CD4-positive, alpha-beta memory T cell (primary cell): ENCODE measurements at regions not wholly inside any gene's neighbourhood (a gene's known extent, or its start where the extent isn't known, plus 50 kb on each side); places are given as distances from the start of the nearest gene placed in this dataset.

Source experiments
- CTCF ChIA-PET: fragments of 350-600 bp; sonication (Branson Sonifier 250); formaldehyde crosslinking; loops from one replicate; lab custom pipeline; 2021; ENCODE audit warnings: inconsistent platforms; ENCODE audit not compliant: partially characterized antibody; lab: Charles Lee
- POLR2A ChIA-PET: fragments of 350-600 bp; sonication (Branson Sonifier 250); formaldehyde crosslinking; loops from one replicate; lab custom pipeline; 2021; ENCODE audit not compliant: partially characterized antibody; lab: Charles Lee
- DNase-seq, 5 donors: peaks; one replicate each; pipeline versions ENCODE4 v3.0.0 to v3.0.0-alpha.2; 2020 to 2022; ENCODE audit warnings: mixed read lengths in 1 of 5
- H3K27ac ChIP-seq: one replicate; pipeline ENCODE4 v1.7.0; 2013; ENCODE audit warnings: low read depth, low read length
- H3K27me3 ChIP-seq: 2 replicates; pipeline ENCODE4 v1.7.0; 2013; ENCODE audit warnings: mild to moderate bottlenecking, low read length, moderate library complexity; ENCODE audit not compliant: insufficient read depth
- H3K36me3 ChIP-seq: 2 replicates; pipeline ENCODE4 v1.7.0; 2013; ENCODE audit warnings: mild to moderate bottlenecking, low read length, moderate library complexity; ENCODE audit not compliant: insufficient read depth
- H3K4me1 ChIP-seq: 2 replicates; pipeline ENCODE4 v1.7.0; 2013; ENCODE audit warnings: mild to moderate bottlenecking, low read length, moderate library complexity; ENCODE audit not compliant: insufficient read depth
- H3K4me3 ChIP-seq, 2 donors: one replicate each; pipeline ENCODE4 v1.7.0; 2013; ENCODE audit warnings: low read length in 2 of 2, mild to moderate bottlenecking in 1 of 2
- H3K9me3 ChIP-seq, 2 donors: one replicate each; pipeline ENCODE4 v1.7.0; 2013; ENCODE audit warnings: low read length in 2 of 2, control low read depth in 1 of 2; ENCODE audit not compliant: control insufficient read depth in 1 of 2
- H3K27ac Mint-ChIP-seq, 7 donors: one replicate each; pipeline ENCODE4 v1.8.0; 2020 to 2021; ENCODE audit warnings: mixed read lengths in 7 of 7, mild to moderate bottlenecking in 6 of 7, inconsistent platforms in 3 of 7, moderate library complexity in 3 of 7
- H3K27me3 Mint-ChIP-seq, 2 donors: one replicate each; pipeline ENCODE4 v1.8.0; 2020 to 2021; ENCODE audit warnings: mixed read lengths in 2 of 2
- H3K36me3 Mint-ChIP-seq, 2 donors: one replicate each; pipeline ENCODE4 v1.8.0; 2020 to 2021; ENCODE audit warnings: mixed read lengths in 2 of 2, inconsistent platforms in 1 of 2, mild to moderate bottlenecking in 1 of 2
- H3K4me1 Mint-ChIP-seq, 4 donors: one replicate each; pipeline ENCODE4 v1.8.0; 2020 to 2021; ENCODE audit warnings: mixed read lengths in 4 of 4, mild to moderate bottlenecking in 1 of 4
- H3K4me3 Mint-ChIP-seq, 8 donors: one replicate each; pipeline ENCODE4 v1.8.0; 2020 to 2021; ENCODE audit warnings: mixed read lengths in 8 of 8, mild to moderate bottlenecking in 7 of 8, moderate library complexity in 6 of 8, inconsistent platforms in 3 of 8
- H3K9me3 Mint-ChIP-seq, 8 donors: one replicate each; pipeline ENCODE4 v1.8.0; 2020 to 2021; ENCODE audit warnings: mixed read lengths in 8 of 8, mild to moderate bottlenecking in 5 of 8, inconsistent platforms in 3 of 8, moderate library complexity in 1 of 8
- intact Hi-C: fragments of 100-400 bp; cut with micrococcal nuclease; formaldehyde crosslinking; loops from one replicate; pipeline ENCODE4 v1.15.1; 2023

- intact Hi-C loops, result no loop called here
- no peaks in the 10 kb centered on the region for H3K9me3 ChIP-seq
- H3K36me3 Mint-ChIP-seq, result no peaks in the 10 kb centered on the region
- no peaks in the 10 kb centered on the region for H3K4me1 Mint-ChIP-seq
- H3K36me3 ChIP-seq, result no peaks in the 10 kb centered on the region
- H3K27ac ChIP-seq, result no peak overlapping the region
- H3K9me3 Mint-ChIP-seq, result peaks cover 8 to 29% (median 19%) of the 10 kb centered on the region in 8 donors
- H3K4me3 ChIP-seq, result no peak overlapping the region
- H3K4me1 ChIP-seq, result no peaks in the 10 kb centered on the region
- H3K4me3 Mint-ChIP-seq, result no peak overlapping the region
- no peak for DNase-seq
- POLR2A ChIA-PET, result no interaction called here
- CTCF ChIA-PET, result no interaction called here
- H3K27me3 ChIP-seq, result no peaks in the 10 kb centered on the region
- no peak overlapping the region for H3K27ac Mint-ChIP-seq
- no peaks in the 10 kb centered on the region for H3K27me3 Mint-ChIP-seq
These were observed 343.5 kb upstream of the LUZP2 start for GRCh38 chr11:24153337-24153736.

- CTCF ChIA-PET, result no interaction called here
- Histone ChIP-seq H3K27me3 (no peaks in the 10 kb centered on the region), H3K27ac (no peak overlapping the region), H3K4me1 (no peaks in the 10 kb centered on the region), H3K9me3 (no peaks in the 10 kb centered on the region), H3K4me3 (no peak overlapping the region), H3K36me3 (no peaks in the 10 kb centered on the region)
- no peak overlapping the region for H3K27ac Mint-ChIP-seq
- H3K4me3 Mint-ChIP-seq, result no peak overlapping the region
- H3K4me1 Mint-ChIP-seq, result no peaks in the 10 kb centered on the region
- DNase-seq, result no peak
- H3K9me3 Mint-ChIP-seq, result peaks cover 5 to 29% (median 15%) of the 10 kb centered on the region in 8 donors
- intact Hi-C loops, result no loop called here
- H3K27me3 Mint-ChIP-seq, result no peaks in the 10 kb centered on the region
- no peaks in the 10 kb centered on the region for H3K36me3 Mint-ChIP-seq
- POLR2A ChIA-PET, result no interaction called here
These were observed 341.1 kb upstream of the LUZP2 start for GRCh38 chr11:24155792-24156191.

GRCh38 chr11:24157316-24157715 lies 339.5 kb upstream of the LUZP2 start:
- Histone ChIP-seq H3K27me3 (no peaks in the 10 kb centered on the region), H3K4me1 (no peaks in the 10 kb centered on the region), H3K27ac (no peak overlapping the region), H3K36me3 (no peaks in the 10 kb centered on the region), H3K9me3 (no peaks in the 10 kb centered on the region), H3K4me3 (no peak overlapping the region)
- H3K27me3 Mint-ChIP-seq, result no peaks in the 10 kb centered on the region
- H3K4me3 Mint-ChIP-seq, result no peak overlapping the region
- POLR2A ChIA-PET, result no interaction called here
- H3K36me3 Mint-ChIP-seq, result no peaks in the 10 kb centered on the region
- intact Hi-C loops, result no loop called here
- DNase-seq, result no peak
- CTCF ChIA-PET, result no interaction called here
- H3K27ac Mint-ChIP-seq, result no peak overlapping the region
- peaks cover 2 to 31% (median 13%) of the 10 kb centered on the region in 8 donors for H3K9me3 Mint-ChIP-seq
- H3K4me1 Mint-ChIP-seq, result no peaks in the 10 kb centered on the region

- POLR2A ChIA-PET, result no interaction called here
These were observed 335.3 kb upstream of the LUZP2 start for GRCh38 chr11:24161587-24161986.

GRCh38 chr11:24163146-24163545 lies 333.7 kb upstream of the LUZP2 start:
- H3K9me3 ChIP-seq, result no peaks in the 10 kb centered on the region
- intact Hi-C loops, result no loop called here

More at GRCh38 chr11:24161587-24161986, 335.3 kb upstream of the LUZP2 start:
- Mint-ChIP-seq H3K4me1 (no peaks in the 10 kb centered on the region), H3K4me3 (no peak overlapping the region), H3K9me3 (peaks cover 2 to 23% (median 8%) of the 10 kb centered on the region in 8 donors), H3K36me3 (no peaks in the 10 kb centered on the region), H3K27me3 (no peaks in the 10 kb centered on the region), H3K27ac (no peak overlapping the region)
- no peak overlapping the region for H3K27ac ChIP-seq
- H3K36me3 ChIP-seq, result no peaks in the 10 kb centered on the region
- intact Hi-C loops, result no loop called here
- H3K27me3 ChIP-seq, result no peaks in the 10 kb centered on the region
- no peaks in the 10 kb centered on the region for H3K4me1 ChIP-seq
- no peaks in the 10 kb centered on the region for H3K9me3 ChIP-seq
- DNase-seq, result no peak
- no peak overlapping the region for H3K4me3 ChIP-seq
- CTCF ChIA-PET, result no interaction called here

GRCh38 chr11:24163841-24164240 lies 333.0 kb upstream of the LUZP2 start:
- POLR2A ChIA-PET, result no interaction called here
- CTCF ChIA-PET, result no interaction called here
- H3K4me1 Mint-ChIP-seq, result no peaks in the 10 kb centered on the region
- H3K36me3 ChIP-seq, result no peaks in the 10 kb centered on the region
- DNase-seq, result no peak
- no peak overlapping the region for H3K4me3 Mint-ChIP-seq
- no peaks in the 10 kb centered on the region for H3K27me3 Mint-ChIP-seq
- H3K27ac ChIP-seq, result no peak overlapping the region
- intact Hi-C loops, result no loop called here
- H3K27ac Mint-ChIP-seq, result no peak overlapping the region
- peaks cover 0 to 23% (median 5%) of the 10 kb centered on the region in 8 donors for H3K9me3 Mint-ChIP-seq
- no peaks in the 10 kb centered on the region for H3K27me3 ChIP-seq
- no peak overlapping the region for H3K4me3 ChIP-seq
- H3K9me3 ChIP-seq, result no peaks in the 10 kb centered on the region
- H3K4me1 ChIP-seq, result no peaks in the 10 kb centered on the region
- H3K36me3 Mint-ChIP-seq, result no peaks in the 10 kb centered on the region

More at GRCh38 chr11:24163146-24163545, 333.7 kb upstream of the LUZP2 start:
- H3K27me3 Mint-ChIP-seq, result no peaks in the 10 kb centered on the region
- H3K27me3 ChIP-seq, result no peaks in the 10 kb centered on the region
- no peaks in the 10 kb centered on the region for H3K4me1 Mint-ChIP-seq
- H3K4me3 Mint-ChIP-seq, result no peak overlapping the region
- no peak overlapping the region for H3K4me3 ChIP-seq
- no peaks in the 10 kb centered on the region for H3K36me3 Mint-ChIP-seq
- no peak for DNase-seq
- peaks cover 0 to 23% (median 5%) of the 10 kb centered on the region in 8 donors for H3K9me3 Mint-ChIP-seq
- H3K27ac ChIP-seq, result no peak overlapping the region
- no peaks in the 10 kb centered on the region for H3K4me1 ChIP-seq
- CTCF ChIA-PET, result no interaction called here
- H3K27ac Mint-ChIP-seq, result no peak overlapping the region
- H3K36me3 ChIP-seq, result no peaks in the 10 kb centered on the region
- POLR2A ChIA-PET, result no interaction called here

- no peaks in the 10 kb centered on the region for H3K36me3 ChIP-seq
- no peaks in the 10 kb centered on the region for H3K4me1 Mint-ChIP-seq
- no peak overlapping the region for H3K27ac ChIP-seq
- CTCF ChIA-PET, result no interaction called here
- POLR2A ChIA-PET, result no interaction called here
- intact Hi-C loops, result no loop called here
- H3K9me3 ChIP-seq, result no peaks in the 10 kb centered on the region
- no peak overlapping the region for H3K4me3 Mint-ChIP-seq
- peaks cover 0 to 8% (median under 1%) of the 10 kb centered on the region in 8 donors for H3K9me3 Mint-ChIP-seq
- no peaks in the 10 kb centered on the region for H3K36me3 Mint-ChIP-seq
- no peak overlapping the region for H3K4me3 ChIP-seq
- no peak for DNase-seq
- H3K4me1 ChIP-seq, result no peaks in the 10 kb centered on the region
- no peaks in the 10 kb centered on the region for H3K27me3 ChIP-seq
- H3K27ac Mint-ChIP-seq, result no peak overlapping the region
- no peaks in the 10 kb centered on the region for H3K27me3 Mint-ChIP-seq
These were observed 325.0 kb upstream of the LUZP2 start for GRCh38 chr11:24171869-24172268.
